Hepatic stellate cell (primary cell): ENCODE measurements at regions not wholly inside any gene's neighbourhood (a gene's known extent, or its start where the extent isn't known, plus 50 kb on each side); places are given as distances from the start of the nearest gene placed in this dataset.

ENCODE experiments used
- DNase-seq: peaks from one replicate; pipeline ENCODE4 v3.0.0; 2011; ENCODE audit warnings: low spot score

- DNase-seq = no peak
Observed at GRCh38 chr16:80356365-80356764, 184.4 kb upstream of the DYNLRB2 start.

- no peak for DNase-seq
Observed at GRCh38 chr16:80355335-80355734, 185.5 kb upstream of the DYNLRB2 start.

- no peak for DNase-seq
Observed at GRCh38 chr16:80350061-80350460, 190.7 kb upstream of the DYNLRB2 start.

- no peak for DNase-seq
Observed at GRCh38 chr16:80347900-80348299, 192.9 kb upstream of the DYNLRB2 start.

- no peak for DNase-seq
Observed at GRCh38 chr16:80347002-80347401, 193.8 kb upstream of the DYNLRB2 start.

- DNase-seq = peak; percentile 5
Observed at GRCh38 chr16:80346111-80346632, 194.6 kb upstream of the DYNLRB2 start.

GRCh38 chr16:80345701-80346100 lies 195.1 kb upstream of the DYNLRB2 start:
- no peak for DNase-seq

- DNase-seq = no peak
Observed at GRCh38 chr16:80344570-80344969, 196.2 kb upstream of the DYNLRB2 start.

- no peak for DNase-seq
Observed at GRCh38 chr16:80341263-80341662, 199.5 kb upstream of the DYNLRB2 start.

- no peak for DNase-seq
Observed at GRCh38 chr16:80337786-80338185, 203.0 kb upstream of the DYNLRB2 start.

- no peak for DNase-seq
Observed at GRCh38 chr16:80330803-80331202, 210.0 kb upstream of the DYNLRB2 start.

- DNase-seq = no peak
Observed at GRCh38 chr16:80330150-80330549, 210.6 kb upstream of the DYNLRB2 start.

GRCh38 chr16:80327740-80328139 lies 213.1 kb upstream of the DYNLRB2 start:
- DNase-seq = no peak

- no peak for DNase-seq
Observed at GRCh38 chr16:80324371-80324770, 216.4 kb upstream of the DYNLRB2 start.

- DNase-seq = no peak
Observed at GRCh38 chr16:80323808-80324195, 217.0 kb upstream of the DYNLRB2 start.

GRCh38 chr16:80323187-80323807 lies 217.5 kb upstream of the DYNLRB2 start:
- DNase-seq = no peak

- no peak for DNase-seq
Observed at GRCh38 chr16:80319181-80319580, 221.6 kb upstream of the DYNLRB2 start.

GRCh38 chr16:80318107-80318506 lies 222.7 kb upstream of the DYNLRB2 start:
- DNase-seq = no peak

GRCh38 chr16:80317599-80318037 lies 223.2 kb upstream of the DYNLRB2 start:
- no peak for DNase-seq

GRCh38 chr16:80317116-80317515 lies 223.7 kb upstream of the DYNLRB2 start:
- no peak for DNase-seq

- DNase-seq = no peak
Observed at GRCh38 chr16:80314042-80314441, 226.8 kb upstream of the DYNLRB2 start.

- no peak for DNase-seq
Observed at GRCh38 chr16:80309178-80309577, 231.6 kb upstream of the DYNLRB2 start.

GRCh38 chr16:80305410-80305809 lies 235.4 kb upstream of the DYNLRB2 start:
- no peak for DNase-seq

GRCh38 chr16:80303691-80304090 lies 237.1 kb upstream of the DYNLRB2 start:
- DNase-seq = no peak
